Naive B cell (primary cell): ENCODE measurements at regions not wholly inside any gene's neighbourhood (a gene's known extent, or its start where the extent isn't known, plus 50 kb on each side); places are given as distances from the start of the nearest gene placed in this dataset.
"Not testable (repeated sequence)": the region's sequence is repeated elsewhere in the genome, so short reads cannot be mapped to it uniquely, and the experiment has no call there.

Experiments
- ATAC-seq, 2 donors: fragments of 150-1000 bp; cut with Tn5 transposase; 2 replicates each; pipeline ENCODE4 v1.10.0; 2021; ENCODE audit warnings: low read depth in 2 of 2, mild to moderate bottlenecking in 2 of 2, moderate library complexity in 2 of 2
- DNase-seq: peaks from one replicate; pipeline ENCODE4 v3.0.0; 2022
- H3K27ac Mint-ChIP-seq, 6 donors: one replicate each; pipeline ENCODE4 v1.8.0; 2020 to 2022; ENCODE audit warnings: mild to moderate bottlenecking in 6 of 6, mixed read lengths in 6 of 6, moderate library complexity in 5 of 6, inconsistent platforms in 2 of 6
- H3K27me3 Mint-ChIP-seq, 3 donors: one replicate each; pipeline ENCODE4 v1.8.0; 2021 to 2022; ENCODE audit warnings: mixed read lengths in 3 of 3, mild to moderate bottlenecking in 1 of 3
- H3K36me3 Mint-ChIP-seq, 2 donors: one replicate each; pipeline ENCODE4 v1.8.0; 2020 to 2022; ENCODE audit warnings: mixed read lengths in 2 of 2, inconsistent platforms in 1 of 2, mild to moderate bottlenecking in 1 of 2
- H3K4me1 Mint-ChIP-seq, 3 donors: one replicate each; pipeline ENCODE4 v1.8.0; 2020 to 2022; ENCODE audit warnings: mixed read lengths in 3 of 3, inconsistent platforms in 1 of 3, mild to moderate bottlenecking in 1 of 3, moderate library complexity in 1 of 3
- H3K4me3 Mint-ChIP-seq, 8 donors: one replicate each; pipeline ENCODE4 v1.8.0; 2020 to 2022; ENCODE audit warnings: mild to moderate bottlenecking in 8 of 8, mixed read lengths in 8 of 8, moderate library complexity in 8 of 8, inconsistent platforms in 2 of 8
- H3K9me3 Mint-ChIP-seq, 7 donors: one replicate each; pipeline ENCODE4 v1.8.0; 2020 to 2022; ENCODE audit warnings: mixed read lengths in 7 of 7, mild to moderate bottlenecking in 5 of 7, inconsistent platforms in 2 of 7, moderate library complexity in 1 of 7

DNA sequence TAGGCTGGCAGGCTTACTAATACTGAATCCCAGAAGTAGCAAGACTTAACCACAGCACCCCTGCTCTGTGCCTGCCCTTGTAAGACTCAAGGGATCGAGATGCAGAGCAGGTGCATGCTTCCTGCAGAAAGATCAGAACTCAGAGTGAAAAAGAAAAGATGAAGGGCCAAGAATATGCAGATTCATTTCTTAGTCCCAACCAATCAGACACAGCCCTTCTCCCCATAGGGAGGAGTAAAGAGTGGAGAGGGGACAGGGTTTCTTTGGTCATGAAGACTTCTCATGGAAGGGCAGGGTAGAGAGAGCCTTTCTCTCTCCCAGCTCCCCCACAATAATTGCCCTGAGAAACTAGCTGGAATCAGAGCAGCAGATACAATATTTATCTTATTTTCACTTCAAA, 105.6 kb upstream of the MB21D2 start:
- Mint-ChIP-seq H3K36me3 (no peaks in the 10 kb centered on the region), H3K4me1 (no peaks in the 10 kb centered on the region), H3K9me3 (no peaks in the 10 kb centered on the region), H3K27ac (peak overlapping the region in 2 of 6 donors; percentile 6 to 26), H3K4me3 (no peak overlapping the region), H3K27me3 (peaks cover 0 to 7% (median 0%) of the 10 kb centered on the region in 3 donors)
- ATAC-seq = no peak
- DNase-seq = no peak

DNA sequence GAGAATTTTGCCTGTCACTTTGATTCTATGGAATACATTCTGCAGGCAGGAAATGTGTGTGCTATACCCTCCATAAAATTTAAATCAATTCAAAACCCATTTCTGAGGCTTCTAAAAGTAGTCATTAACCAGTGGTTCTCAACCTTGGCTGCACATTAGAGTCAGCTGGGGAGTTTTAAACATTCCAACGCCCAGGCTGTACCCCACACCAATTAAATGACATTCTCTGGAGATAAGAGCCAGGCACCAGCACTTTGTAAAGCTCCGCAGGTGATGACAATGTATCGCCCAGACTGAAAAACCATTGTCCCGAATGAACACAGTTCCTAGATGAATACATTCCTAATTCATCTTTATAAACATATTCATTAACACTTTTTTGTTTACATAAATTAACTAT, 110.6 kb upstream of the MB21D2 start:
- H3K4me3 Mint-ChIP-seq = no peak overlapping the region
- ATAC-seq (no peak), DNase-seq (no peak)
- no peaks in the 10 kb centered on the region for H3K9me3 Mint-ChIP-seq
- peaks cover 0 to 7% (median 3%) of the 10 kb centered on the region in 3 donors for H3K27me3 Mint-ChIP-seq
- no peaks in the 10 kb centered on the region for H3K36me3 Mint-ChIP-seq
- H3K4me1 Mint-ChIP-seq = no peaks in the 10 kb centered on the region
- no peak overlapping the region for H3K27ac Mint-ChIP-seq

DNA sequence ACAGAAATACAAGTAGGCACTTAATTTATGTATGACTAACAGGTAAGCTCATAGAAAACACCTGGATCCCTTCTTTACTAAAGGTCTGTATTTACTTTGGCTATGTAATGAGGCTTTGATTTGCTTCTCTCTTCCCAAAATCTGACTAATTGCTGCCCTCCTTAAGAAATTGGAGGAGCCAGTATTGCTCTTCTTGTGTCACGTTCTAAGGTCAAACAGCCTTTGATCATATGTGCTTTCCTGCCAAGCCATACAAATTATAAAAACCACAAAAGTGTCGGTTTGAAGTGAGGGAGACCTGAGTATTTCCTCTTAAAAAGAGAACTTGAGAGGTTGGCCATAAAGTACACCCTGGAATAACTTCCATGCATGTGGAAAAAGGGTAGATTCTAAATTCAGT, 112.1 kb upstream of the MB21D2 start:
- DNase-seq (no peak), ATAC-seq (no peak)
- no peaks in the 10 kb centered on the region for H3K4me1 Mint-ChIP-seq
- no peak overlapping the region for H3K4me3 Mint-ChIP-seq
- H3K27me3 Mint-ChIP-seq = peaks cover 0 to 7% (median 3%) of the 10 kb centered on the region in 3 donors
- no peaks in the 10 kb centered on the region for H3K9me3 Mint-ChIP-seq
- no peaks in the 10 kb centered on the region for H3K36me3 Mint-ChIP-seq
- H3K27ac Mint-ChIP-seq = no peak overlapping the region

DNA sequence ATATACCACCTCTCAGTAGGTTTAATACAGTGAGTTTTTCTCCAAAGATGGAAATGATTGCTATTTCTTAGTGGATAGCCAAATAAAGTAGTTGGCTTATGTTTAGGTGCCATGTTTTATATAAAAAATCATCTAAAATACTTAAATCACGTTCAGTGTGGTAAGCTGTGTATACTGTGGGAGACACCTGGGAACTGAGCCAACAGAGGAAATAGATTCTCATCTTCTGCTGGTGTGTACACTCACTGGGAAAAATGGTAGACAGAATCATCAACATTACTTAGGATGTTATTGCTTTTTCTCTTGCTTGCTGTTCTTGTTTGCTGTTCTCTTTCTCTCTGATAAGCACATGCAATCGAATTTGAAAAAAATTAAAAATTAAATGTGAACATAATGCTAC, 112.6 kb upstream of the MB21D2 start:
- Mint-ChIP-seq H3K4me1 (no peaks in the 10 kb centered on the region), H3K9me3 (no peaks in the 10 kb centered on the region), H3K36me3 (no peaks in the 10 kb centered on the region), H3K27ac (no peak overlapping the region), H3K27me3 (peaks cover 0 to 7% (median 3%) of the 10 kb centered on the region in 3 donors), H3K4me3 (no peak overlapping the region)
- no peak for ATAC-seq
- no peak for DNase-seq

DNA sequence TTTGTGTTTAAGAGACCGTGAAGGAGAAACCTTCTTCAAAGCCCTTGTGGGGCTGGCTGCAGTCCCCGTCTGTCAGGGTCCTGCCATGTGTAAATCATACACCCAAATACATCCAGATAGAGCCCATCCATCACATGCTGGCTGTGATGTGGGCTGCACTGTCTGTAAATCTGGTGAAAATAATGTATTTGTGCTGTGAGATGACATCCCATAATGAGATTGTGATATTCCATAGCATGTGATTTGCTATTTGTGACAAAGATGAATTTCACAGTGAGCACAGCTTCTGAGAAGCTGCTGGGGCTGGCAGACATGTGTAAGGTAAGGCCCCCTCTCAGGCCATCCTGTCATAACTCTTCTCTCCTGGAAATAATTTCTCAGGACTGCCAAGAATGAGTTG, 114.3 kb upstream of the MB21D2 start:
- Mint-ChIP-seq H3K9me3 (no peaks in the 10 kb centered on the region), H3K36me3 (no peaks in the 10 kb centered on the region), H3K27ac (no peak overlapping the region), H3K27me3 (peaks cover 0 to 7% (median 3%) of the 10 kb centered on the region in 3 donors), H3K4me3 (no peak overlapping the region), H3K4me1 (no peaks in the 10 kb centered on the region)
- ATAC-seq = no peak
- DNase-seq = no peak

DNA sequence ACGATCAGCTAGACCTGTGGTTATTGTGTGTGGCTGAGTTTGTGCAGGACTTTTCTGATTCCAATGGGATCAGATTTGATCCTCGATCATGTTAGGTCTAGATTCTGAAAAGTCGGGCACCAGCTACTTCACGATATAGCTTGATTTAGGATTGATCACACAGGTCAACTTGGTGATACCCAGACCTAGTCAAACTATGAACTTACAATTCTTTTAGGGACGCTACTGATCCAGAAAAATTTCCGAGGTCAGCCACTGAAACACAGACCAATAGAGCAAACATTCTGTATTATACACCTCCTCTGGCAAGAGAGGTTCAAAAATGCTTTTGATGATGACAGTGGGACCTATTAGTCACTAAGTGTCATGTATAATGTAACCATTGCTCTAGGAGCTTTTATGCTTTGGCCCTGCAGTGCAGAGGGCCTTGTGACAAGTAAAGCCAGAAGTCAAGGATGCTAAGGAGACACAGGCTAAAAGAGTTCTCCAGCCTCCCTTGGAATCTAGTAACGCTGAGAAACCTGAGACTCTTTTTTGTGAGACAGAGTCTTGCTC, 115.6 kb upstream of the MB21D2 start:
- no peaks in the 10 kb centered on the region for H3K36me3 Mint-ChIP-seq
- peaks cover 0 to 6% (median 5%) of the 10 kb centered on the region in 7 donors for H3K9me3 Mint-ChIP-seq
- DNase-seq (no peak), ATAC-seq (no peak)
- H3K27ac Mint-ChIP-seq = no peak overlapping the region
- H3K4me1 Mint-ChIP-seq = no peaks in the 10 kb centered on the region
- H3K4me3 Mint-ChIP-seq = no peak overlapping the region
- peaks cover 0 to 3% (median 0%) of the 10 kb centered on the region in 3 donors for H3K27me3 Mint-ChIP-seq

DNA sequence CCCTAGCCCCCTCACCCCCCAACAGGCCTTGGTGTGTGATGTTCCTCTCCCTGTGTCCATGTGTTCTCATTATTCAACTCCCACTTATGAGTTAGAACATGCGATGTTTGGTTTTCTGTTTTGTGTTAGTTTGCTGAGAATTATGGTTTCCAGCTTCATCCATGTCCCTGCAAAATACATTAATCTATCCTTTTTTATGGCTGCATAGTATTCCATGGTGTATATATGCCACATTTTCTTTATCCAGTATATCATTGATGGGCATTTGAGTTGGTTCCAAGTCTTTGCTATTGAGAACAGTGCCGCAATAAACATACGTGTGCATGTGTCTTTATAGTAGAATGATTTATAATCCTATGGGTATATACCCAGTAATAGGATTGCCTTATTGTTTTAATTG, 120.2 kb upstream of the MB21D2 start:
- not testable (repeated sequence) for H3K4me1 Mint-ChIP-seq

DNA sequence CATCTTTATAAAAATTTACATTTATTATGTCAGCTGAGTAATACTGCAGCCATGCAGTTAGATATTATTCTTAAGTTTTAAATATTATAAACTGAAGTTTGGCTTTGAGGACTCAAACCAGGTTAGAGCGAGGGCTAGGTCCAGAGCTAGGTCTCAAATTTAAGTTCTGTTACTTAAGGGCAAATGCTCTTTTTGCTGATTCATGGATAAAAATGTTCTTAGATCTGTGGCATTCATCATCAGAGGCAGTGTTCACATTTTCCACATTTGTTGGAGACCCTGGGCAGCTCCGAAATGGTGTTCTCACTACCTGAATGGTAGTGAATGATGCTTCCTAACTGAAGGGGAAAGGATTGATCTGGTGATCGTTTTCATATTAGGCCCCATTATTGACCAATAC, 121.4 kb upstream of the MB21D2 start:
- H3K27me3 Mint-ChIP-seq = no peaks in the 10 kb centered on the region
- no peaks in the 10 kb centered on the region for H3K4me1 Mint-ChIP-seq
- peaks cover 0 to 7% (median 5%) of the 10 kb centered on the region in 7 donors for H3K9me3 Mint-ChIP-seq
- no peak overlapping the region for H3K27ac Mint-ChIP-seq
- H3K36me3 Mint-ChIP-seq = no peaks in the 10 kb centered on the region
- H3K4me3 Mint-ChIP-seq = no peak overlapping the region
- DNase-seq = no peak
- no peak for ATAC-seq

More for the DNA sequence above, 120.2 kb upstream of the MB21D2 start:
- not testable (repeated sequence) for DNase-seq, H3K9me3 Mint-ChIP-seq, H3K27ac Mint-ChIP-seq, ATAC-seq, H3K27me3 Mint-ChIP-seq, H3K4me3 Mint-ChIP-seq, H3K36me3 Mint-ChIP-seq

DNA sequence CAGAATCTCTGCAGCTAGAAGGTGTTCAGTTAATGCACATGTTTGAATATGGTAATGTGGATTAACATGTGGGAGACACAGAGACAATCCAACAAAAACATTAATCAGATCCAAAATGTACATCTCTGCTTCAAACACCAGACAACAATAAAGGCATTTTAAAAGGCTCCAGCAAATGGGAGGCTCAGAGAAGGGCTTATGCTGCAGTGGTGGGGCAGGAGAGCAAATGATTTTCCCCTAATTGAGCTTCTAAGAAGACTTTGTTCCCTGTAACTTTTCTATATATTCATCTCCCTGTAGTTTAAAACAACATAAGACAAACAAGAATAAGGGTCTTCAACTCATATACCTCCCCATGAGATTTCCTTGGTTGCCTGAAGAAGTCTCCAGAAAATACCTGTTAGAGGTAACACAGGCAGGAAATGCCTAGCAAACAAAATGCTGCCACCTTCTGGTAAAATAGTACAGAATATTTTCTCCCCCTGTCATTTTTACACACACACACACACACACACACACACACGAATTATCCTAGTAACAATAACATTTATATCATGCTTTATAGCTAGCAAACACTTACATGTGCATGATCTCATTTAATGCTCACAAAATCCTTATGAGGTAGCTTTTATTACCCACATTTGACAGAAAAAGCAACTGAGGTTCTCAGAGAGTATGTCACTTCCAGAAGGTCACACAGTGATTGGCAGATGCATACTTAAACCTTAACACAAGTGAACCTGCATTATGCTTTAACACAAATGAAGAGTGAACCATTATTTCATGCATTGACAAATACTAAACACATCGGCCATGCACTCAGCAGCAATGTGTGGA, 123.4 kb upstream of the MB21D2 start:
- Mint-ChIP-seq H3K9me3 (peaks cover 0 to 7% (median 5%) of the 10 kb centered on the region in 7 donors), H3K4me3 (no peak overlapping the region), H3K27me3 (no peaks in the 10 kb centered on the region), H3K4me1 (no peaks in the 10 kb centered on the region), H3K27ac (no peak overlapping the region), H3K36me3 (no peaks in the 10 kb centered on the region)
- DNase-seq (no peak), ATAC-seq (no peak)

DNA sequence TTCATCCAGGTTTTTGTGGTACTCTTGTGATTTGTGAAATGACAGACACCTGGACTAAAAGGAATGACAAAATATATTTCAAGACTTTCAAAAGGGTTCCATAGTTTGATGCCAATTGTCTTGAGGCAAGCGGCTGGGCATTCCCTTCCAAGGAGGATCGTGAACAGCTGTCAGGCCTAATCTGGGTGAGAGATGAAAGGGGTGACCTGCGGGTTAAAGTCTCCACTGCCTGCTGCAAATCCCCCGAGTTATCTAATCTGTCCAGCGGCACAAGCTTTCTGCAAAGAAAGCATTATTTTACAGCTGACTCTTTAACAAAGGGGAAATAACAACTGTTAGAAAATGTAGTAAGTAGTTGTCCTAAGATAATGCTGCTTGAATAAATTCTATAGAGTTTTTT, 128.7 kb upstream of the MB21D2 start:
- no peak for DNase-seq
- ATAC-seq = no peak
- H3K36me3 Mint-ChIP-seq = no peaks in the 10 kb centered on the region
- H3K4me3 Mint-ChIP-seq = no peak overlapping the region
- H3K4me1 Mint-ChIP-seq = no peaks in the 10 kb centered on the region
- no peak overlapping the region for H3K27ac Mint-ChIP-seq
- H3K9me3 Mint-ChIP-seq = no peaks in the 10 kb centered on the region
- no peaks in the 10 kb centered on the region for H3K27me3 Mint-ChIP-seq

DNA sequence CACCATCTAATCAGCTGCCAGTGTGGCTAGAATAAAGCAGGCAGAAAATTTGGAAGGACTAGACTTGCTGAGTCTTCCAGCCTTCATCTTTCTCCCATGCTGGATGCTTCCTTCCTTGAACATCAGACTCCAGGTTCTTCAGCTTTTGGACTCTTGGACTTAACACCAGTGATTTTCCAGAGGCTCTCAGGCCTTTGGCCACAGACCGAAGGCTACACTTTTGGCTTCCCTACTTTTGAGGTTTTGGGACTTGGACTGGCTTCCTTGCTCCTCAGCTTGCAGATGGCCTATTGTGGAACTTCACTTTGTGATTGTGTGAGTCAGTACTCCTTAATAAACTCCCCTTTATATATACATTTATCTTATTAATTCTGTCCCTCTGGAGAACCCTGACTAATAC, 129.8 kb upstream of the MB21D2 start:
- not testable (repeated sequence) for DNase-seq, H3K36me3 Mint-ChIP-seq, H3K4me1 Mint-ChIP-seq

DNA sequence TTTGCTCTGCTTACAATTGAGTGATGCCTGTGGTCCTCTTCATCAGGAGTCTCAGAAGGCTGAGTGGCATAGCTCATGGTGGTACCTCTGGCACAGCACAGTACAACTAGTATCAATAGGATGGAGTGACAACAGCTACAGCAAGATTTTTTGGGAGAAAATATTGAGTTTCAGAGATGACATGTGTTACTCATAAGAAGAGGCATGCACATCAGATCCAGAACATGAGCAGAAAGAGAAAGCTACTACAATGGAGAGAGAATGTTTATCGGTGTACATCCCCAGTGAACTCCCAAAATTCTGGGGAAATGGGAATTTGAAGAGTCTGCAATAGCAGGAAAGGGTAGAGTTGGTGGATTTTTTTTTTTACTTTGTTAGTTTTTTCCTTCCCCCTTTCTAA, 130.5 kb upstream of the MB21D2 start:
- Mint-ChIP-seq H3K4me1 (no peaks in the 10 kb centered on the region), H3K4me3 (no peak overlapping the region), H3K27ac (no peak overlapping the region), H3K9me3 (no peaks in the 10 kb centered on the region), H3K36me3 (no peaks in the 10 kb centered on the region), H3K27me3 (no peaks in the 10 kb centered on the region)
- DNase-seq (no peak), ATAC-seq (no peak)

More for the DNA sequence above, 129.8 kb upstream of the MB21D2 start:
- not testable (repeated sequence) for H3K9me3 Mint-ChIP-seq, H3K27me3 Mint-ChIP-seq, ATAC-seq, H3K4me3 Mint-ChIP-seq
- peak overlapping the region in 1 of 6 donors; percentile 35 for H3K27ac Mint-ChIP-seq

DNA sequence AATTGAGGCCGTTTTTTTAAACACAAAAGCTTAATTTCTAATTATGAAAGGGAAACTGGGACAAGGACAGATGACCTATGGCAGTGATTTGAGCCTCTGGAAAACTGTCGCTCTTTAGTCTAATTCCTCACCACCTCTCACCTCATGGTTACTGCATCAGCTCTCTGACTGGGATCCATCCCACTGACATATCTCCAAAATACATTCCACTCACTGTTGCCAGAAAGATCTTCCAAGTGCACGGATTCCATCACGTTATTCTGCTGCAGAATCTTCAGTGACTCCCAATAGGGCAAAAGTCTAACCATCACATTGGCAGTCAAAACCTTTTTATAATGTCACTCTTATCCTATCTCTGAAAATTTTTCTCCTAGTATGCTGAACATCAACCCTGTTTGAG, 132.3 kb upstream of the MB21D2 start:
- DNase-seq (no peak), ATAC-seq (no peak)
- Mint-ChIP-seq H3K27me3 (no peaks in the 10 kb centered on the region), H3K36me3 (no peaks in the 10 kb centered on the region), H3K9me3 (no peaks in the 10 kb centered on the region), H3K4me3 (no peak overlapping the region), H3K4me1 (no peaks in the 10 kb centered on the region), H3K27ac (no peak overlapping the region)

DNA sequence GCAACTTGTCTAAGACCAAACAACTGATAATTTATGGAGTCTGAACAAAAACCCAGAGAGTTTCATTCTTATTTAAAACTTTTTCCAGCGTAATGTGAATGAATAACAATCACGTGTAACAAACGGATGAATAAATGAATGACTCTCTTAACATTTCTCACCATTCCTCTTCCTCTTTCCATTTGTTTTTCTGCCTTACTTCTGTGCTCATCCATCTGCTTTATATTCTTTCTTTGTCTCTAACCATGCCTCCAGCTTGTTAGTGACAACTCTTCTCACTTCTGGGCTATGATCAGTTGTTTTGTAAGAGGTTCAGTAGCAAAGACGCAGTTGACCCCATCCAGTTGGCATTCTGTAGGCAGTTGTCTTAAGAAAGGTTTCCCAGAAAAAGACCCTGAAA, 133.7 kb upstream of the MB21D2 start:
- Mint-ChIP-seq H3K27me3 (no peaks in the 10 kb centered on the region), H3K36me3 (no peaks in the 10 kb centered on the region), H3K4me1 (no peaks in the 10 kb centered on the region), H3K27ac (no peak overlapping the region), H3K4me3 (no peak overlapping the region), H3K9me3 (no peaks in the 10 kb centered on the region)
- DNase-seq (no peak), ATAC-seq (no peak)
